ENCODE measurements at regions not wholly inside any gene's neighbourhood (a gene's known extent, or its start where the extent isn't known, plus 50 kb on each side); places are given as distances from the start of the nearest gene placed in this dataset.

DNA sequence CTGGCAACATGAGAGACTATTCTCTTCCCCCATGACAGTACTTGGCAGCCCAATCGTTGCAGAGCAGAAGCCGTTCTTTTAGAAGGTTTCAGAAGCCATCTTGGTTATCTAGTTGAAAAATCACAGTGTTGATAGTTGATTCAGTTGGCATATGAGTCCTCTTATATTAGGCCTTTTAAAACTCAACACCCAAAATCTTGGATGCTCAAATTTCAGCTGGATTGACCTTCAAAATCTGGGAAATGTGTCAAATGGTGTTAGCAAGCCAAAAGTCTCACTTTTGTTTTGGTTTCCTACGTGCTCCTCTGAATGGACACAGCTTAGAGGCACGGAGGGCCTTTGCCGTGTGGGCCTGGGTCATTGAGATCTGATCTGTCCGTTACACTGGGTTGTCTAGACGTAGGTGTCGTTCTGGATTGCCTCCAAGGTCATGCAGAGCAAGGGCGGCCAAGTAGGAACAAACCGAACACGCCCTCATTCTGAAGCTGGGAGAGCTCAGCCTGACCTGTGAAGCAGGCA lies 59.3 kb upstream of the BMPER start:
- no TSS peak for BruUV-seq (replicated peaks)
- Histone ChIP-seq H4K20me1 (ENCODE audit: insufficient read depth) (no peaks in the 10 kb centered on the region), H3K9me3 (ENCODE audit: control insufficient read depth in 1 of 2, insufficient read depth in 1 of 2, low read depth in 1 of 2, low read length in 2 of 2) (no peaks in the 10 kb centered on the region), H3K9me2 (ENCODE audit: insufficient read depth) (no peaks in the 10 kb centered on the region), H3K27me3 (ENCODE audit: insufficient read depth, low read length) (no peaks in the 10 kb centered on the region), H3K9ac (ENCODE audit: low read length) (no peak overlapping the region), H3K4me3 (replicated peaks in 1 of 2; ENCODE audit: low read depth in 1 of 2, low read length in 2 of 2) (no peak overlapping the region), H3K79me2 (ENCODE audit: insufficient read depth, low read length) (no peaks in the 10 kb centered on the region), H3K36me3 (ENCODE audit: control insufficient read depth in 1 of 2, insufficient read depth in 2 of 2, low read length in 2 of 2) (no peaks in the 10 kb centered on the region), H3K4me2 (ENCODE audit: low read length) (no peak overlapping the region), H3K27ac (ENCODE audit: low read depth, low read length) (no peak overlapping the region), H3K4me1 (ENCODE audit: control insufficient read depth in 1 of 2, insufficient read depth in 2 of 2, low read length in 2 of 2) (no peaks in the 10 kb centered on the region), H2AFZ (ENCODE audit: low read depth, low read length, poor library complexity, severe bottlenecking) (no peak overlapping the region)
- intact Hi-C loops (cut with micrococcal nuclease) = no loop called here
- RAD21 ChIA-PET (ENCODE audit: low non-redundant PET in 1 of 2, low total read pairs in 2 of 2, uncharacterized antibody in 2 of 2, unreplicated experiment in 2 of 2) = no interaction called here
- no peak for TF ChIP-seq ELF1 (IDR thresholded peaks at IDR 0.05; ENCODE audit: borderline replicate concordance, low read depth)
- TF ChIP-seq, protein P1, sequence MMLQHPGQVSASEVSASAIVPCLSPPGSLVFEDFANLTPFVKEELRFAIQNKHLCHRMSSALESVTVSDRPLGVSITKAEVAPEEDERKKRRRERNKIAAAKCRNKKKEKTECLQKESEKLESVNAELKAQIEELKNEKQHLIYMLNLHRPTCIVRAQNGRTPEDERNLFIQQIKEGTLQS (IDR thresholded peaks at IDR 0.05) = no peak
- TF ChIP-seq, protein P2, sequence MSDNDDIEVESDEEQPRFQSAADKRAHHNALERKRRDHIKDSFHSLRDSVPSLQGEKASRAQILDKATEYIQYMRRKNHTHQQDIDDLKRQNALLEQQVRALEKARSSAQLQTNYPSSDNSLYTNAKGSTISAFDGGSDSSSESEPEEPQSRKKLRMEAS (IDR thresholded peaks at IDR 0.05) = no peak
- no peak for TF ChIP-seq CEBPB (IDR thresholded peaks at IDR 0.05; ENCODE audit: low read depth)
- no peak for TF ChIP-seq RAD21 (IDR thresholded peaks at IDR 0.05; ENCODE audit: low read depth)
- TF ChIP-seq EZH2 (IDR thresholded peaks at IDR 0.05) = no peak
- no peak for TF ChIP-seq ZNF274 (IDR thresholded peaks at IDR 0.05; ENCODE audit: low read depth, low read length)
- no peak for TF ChIP-seq SRF (IDR thresholded peaks at IDR 0.05; ENCODE audit: low read depth)
- TF ChIP-seq, protein P3, sequence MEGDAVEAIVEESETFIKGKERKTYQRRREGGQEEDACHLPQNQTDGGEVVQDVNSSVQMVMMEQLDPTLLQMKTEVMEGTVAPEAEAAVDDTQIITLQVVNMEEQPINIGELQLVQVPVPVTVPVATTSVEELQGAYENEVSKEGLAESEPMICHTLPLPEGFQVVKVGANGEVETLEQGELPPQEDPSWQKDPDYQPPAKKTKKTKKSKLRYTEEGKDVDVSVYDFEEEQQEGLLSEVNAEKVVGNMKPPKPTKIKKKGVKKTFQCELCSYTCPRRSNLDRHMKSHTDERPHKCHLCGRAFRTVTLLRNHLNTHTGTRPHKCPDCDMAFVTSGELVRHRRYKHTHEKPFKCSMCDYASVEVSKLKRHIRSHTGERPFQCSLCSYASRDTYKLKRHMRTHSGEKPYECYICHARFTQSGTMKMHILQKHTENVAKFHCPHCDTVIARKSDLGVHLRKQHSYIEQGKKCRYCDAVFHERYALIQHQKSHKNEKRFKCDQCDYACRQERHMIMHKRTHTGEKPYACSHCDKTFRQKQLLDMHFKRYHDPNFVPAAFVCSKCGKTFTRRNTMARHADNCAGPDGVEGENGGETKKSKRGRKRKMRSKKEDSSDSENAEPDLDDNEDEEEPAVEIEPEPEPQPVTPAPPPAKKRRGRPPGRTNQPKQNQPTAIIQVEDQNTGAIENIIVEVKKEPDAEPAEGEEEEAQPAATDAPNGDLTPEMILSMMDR (IDR thresholded peaks at IDR 0.05 in 2 of 3, conservative IDR thresholded peaks at IDR 0.05 in 1 of 3; ENCODE audit: borderline replicate concordance in 1 of 3, insufficient read depth in 1 of 3, low read depth in 2 of 3, low read length in 2 of 3) = no peak
- no peak for TF ChIP-seq EZH2phosphoT487 (IDR thresholded peaks at IDR 0.05; ENCODE audit: borderline replicate concordance)
- no peak for TF ChIP-seq FOSL1 (IDR thresholded peaks at IDR 0.05; ENCODE audit: low read depth)
- no peak for TF ChIP-seq POLR2A (IDR thresholded peaks at IDR 0.05; ENCODE audit: borderline replicate concordance, extremely low read depth, insufficient read depth, insufficient read length)
- no peak for TF ChIP-seq POLR2AphosphoS5 (IDR thresholded peaks at IDR 0.05; ENCODE audit: low read depth, low read length)
- no peak for TF ChIP-seq CBX3 (IDR thresholded peaks at IDR 0.05; ENCODE audit: low read depth)
- no peak for TF ChIP-seq EGR1 (IDR thresholded peaks at IDR 0.05; ENCODE audit: low read depth)
- TF ChIP-seq YY1 (IDR thresholded peaks at IDR 0.05; ENCODE audit: extremely low read depth, insufficient replicate concordance, low read depth, low read length) = no peak
- TF ChIP-seq SP1 (IDR thresholded peaks at IDR 0.05; ENCODE audit: low read depth) = no peak
- no peak for TF ChIP-seq TCF7L2 (IDR thresholded peaks at IDR 0.05; ENCODE audit: borderline replicate concordance, extremely low read depth, insufficient read depth, insufficient read length)
- POLR2A ChIA-PET = no interaction called here
- ATAC-seq = no peak
- CTCF ChIA-PET = no interaction called here
- DNase-seq (ENCODE audit: low read depth, low spot score) = no peak

Data from HCT116 (cell line).